PFSK-1 (cell line): ENCODE measurements at regions not wholly inside any gene's neighbourhood (a gene's known extent, or its start where the extent isn't known, plus 50 kb on each side); places are given as distances from the start of the nearest gene placed in this dataset.

ENCODE experiments used
- FOXP2 ChIP-seq: optimal IDR thresholded peaks from 2 replicates; pipeline ENCODE3; 2011; ENCODE audit warnings: borderline replicate concordance, control low read depth, inconsistent platforms; ENCODE audit not compliant: insufficient read depth; ENCODE audit errors: extremely low read length, extremely low read depth
- POLR2AphosphoS5 ChIP-seq: IDR thresholded peaks from 2 replicates; pipeline ENCODE4 v1.6.1; 2012; ENCODE audit warnings: low read depth, mild to moderate bottlenecking, control low read depth, low read length, moderate library complexity
- SIN3A ChIP-seq: IDR thresholded peaks from 2 replicates; pipeline ENCODE4 v1.6.1; 2012; ENCODE audit warnings: mild to moderate bottlenecking, low read length, moderate library complexity, borderline replicate concordance; ENCODE audit not compliant: insufficient read depth
- TAF1 ChIP-seq: IDR thresholded peaks from 2 replicates; pipeline ENCODE4 v1.6.1; 2012; ENCODE audit warnings: low read length, control low read depth, borderline replicate concordance; ENCODE audit not compliant: insufficient read depth
- TF ChIP-seq, protein P1 (sequence below), 2 experiments: IDR thresholded peaks; 2 replicates each; pipeline versions ENCODE4 v1.6.1 to v1.8.0; 2011 to 2012; ENCODE audit warnings: low read depth in 2 of 2, low read length in 2 of 2, control low read depth in 1 of 2, inconsistent platforms in 1 of 2, mild to moderate bottlenecking in 1 of 2, moderate library complexity in 1 of 2; ENCODE audit not compliant: insufficient read depth in 1 of 2

DNA sequence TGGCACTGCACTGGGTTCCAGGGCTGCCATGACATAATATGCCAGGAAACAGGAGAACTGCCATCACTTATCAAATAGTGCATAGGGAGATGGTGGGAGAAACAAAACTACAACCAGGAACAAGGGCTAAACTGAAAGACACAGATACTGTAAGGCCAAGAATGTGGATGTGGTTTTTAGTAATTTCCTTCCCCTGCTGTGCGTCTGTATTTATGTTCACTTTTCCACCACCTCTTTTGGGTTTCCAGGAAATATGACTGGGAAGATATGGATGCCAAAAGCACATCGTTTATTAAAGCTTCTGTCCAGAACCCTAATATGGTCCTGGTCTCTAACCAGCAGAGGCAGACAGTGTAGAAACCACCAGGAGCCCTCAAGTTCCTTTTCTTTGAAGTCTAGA, 759.7 kb upstream of the FANCL start:
- TF ChIP-seq SIN3A = no peak
- no peak for TF ChIP-seq POLR2AphosphoS5
- TF ChIP-seq, protein P1, sequence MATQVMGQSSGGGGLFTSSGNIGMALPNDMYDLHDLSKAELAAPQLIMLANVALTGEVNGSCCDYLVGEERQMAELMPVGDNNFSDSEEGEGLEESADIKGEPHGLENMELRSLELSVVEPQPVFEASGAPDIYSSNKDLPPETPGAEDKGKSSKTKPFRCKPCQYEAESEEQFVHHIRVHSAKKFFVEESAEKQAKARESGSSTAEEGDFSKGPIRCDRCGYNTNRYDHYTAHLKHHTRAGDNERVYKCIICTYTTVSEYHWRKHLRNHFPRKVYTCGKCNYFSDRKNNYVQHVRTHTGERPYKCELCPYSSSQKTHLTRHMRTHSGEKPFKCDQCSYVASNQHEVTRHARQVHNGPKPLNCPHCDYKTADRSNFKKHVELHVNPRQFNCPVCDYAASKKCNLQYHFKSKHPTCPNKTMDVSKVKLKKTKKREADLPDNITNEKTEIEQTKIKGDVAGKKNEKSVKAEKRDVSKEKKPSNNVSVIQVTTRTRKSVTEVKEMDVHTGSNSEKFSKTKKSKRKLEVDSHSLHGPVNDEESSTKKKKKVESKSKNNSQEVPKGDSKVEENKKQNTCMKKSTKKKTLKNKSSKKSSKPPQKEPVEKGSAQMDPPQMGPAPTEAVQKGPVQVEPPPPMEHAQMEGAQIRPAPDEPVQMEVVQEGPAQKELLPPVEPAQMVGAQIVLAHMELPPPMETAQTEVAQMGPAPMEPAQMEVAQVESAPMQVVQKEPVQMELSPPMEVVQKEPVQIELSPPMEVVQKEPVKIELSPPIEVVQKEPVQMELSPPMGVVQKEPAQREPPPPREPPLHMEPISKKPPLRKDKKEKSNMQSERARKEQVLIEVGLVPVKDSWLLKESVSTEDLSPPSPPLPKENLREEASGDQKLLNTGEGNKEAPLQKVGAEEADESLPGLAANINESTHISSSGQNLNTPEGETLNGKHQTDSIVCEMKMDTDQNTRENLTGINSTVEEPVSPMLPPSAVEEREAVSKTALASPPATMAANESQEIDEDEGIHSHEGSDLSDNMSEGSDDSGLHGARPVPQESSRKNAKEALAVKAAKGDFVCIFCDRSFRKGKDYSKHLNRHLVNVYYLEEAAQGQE (IDR thresholded peaks at IDR 0.05; ENCODE audit: insufficient read depth in 1 of 2, low read depth in 2 of 2, low read length in 2 of 2) = no peak
- no peak for TF ChIP-seq FOXP2
- no peak for TF ChIP-seq TAF1
